ENCODE measurements at regions not wholly inside any gene's neighbourhood (a gene's known extent, or its start where the extent isn't known, plus 50 kb on each side); places are given as distances from the start of the nearest gene placed in this dataset.

GRCh38 chr4:180391613-180392012 lies 1851.6 kb upstream of the TENM3 start:
- no peak for TF ChIP-seq CTCF (IDR thresholded peaks at IDR 0.05; ENCODE audit: unreplicated experiment in 3 of 3)
- H3K9me3 Mint-ChIP-seq: no peaks in the 10 kb centered on the region
- H3K27me3 Mint-ChIP-seq (ENCODE audit: low read depth): no peaks in the 10 kb centered on the region

GRCh38 chr4:180394312-180394711 lies 1848.9 kb upstream of the TENM3 start:
- H3K36me3 Mint-ChIP-seq (ENCODE audit: low read depth): no peaks in the 10 kb centered on the region
- H3K27me3 Mint-ChIP-seq (ENCODE audit: low read depth): no peaks in the 10 kb centered on the region
- no peaks in the 10 kb centered on the region for H3K4me1 Mint-ChIP-seq
- no peak overlapping the region for H3K4me3 Mint-ChIP-seq
- H3K27ac Mint-ChIP-seq: no peak overlapping the region
- H3K9me3 Mint-ChIP-seq: no peaks in the 10 kb centered on the region
- no peak for TF ChIP-seq CTCF (IDR thresholded peaks at IDR 0.05; ENCODE audit: unreplicated experiment in 3 of 3)

More at GRCh38 chr4:180391613-180392012, 1851.6 kb upstream of the TENM3 start:
- Mint-ChIP-seq H3K4me3 (no peak overlapping the region), H3K36me3 (ENCODE audit: low read depth) (no peaks in the 10 kb centered on the region), H3K27ac (no peak overlapping the region), H3K4me1 (no peaks in the 10 kb centered on the region)

- no peaks in the 10 kb centered on the region for H3K4me1 Mint-ChIP-seq
- no peaks in the 10 kb centered on the region for H3K9me3 Mint-ChIP-seq
- no peak overlapping the region for H3K27ac Mint-ChIP-seq
- H3K36me3 Mint-ChIP-seq (ENCODE audit: low read depth): no peaks in the 10 kb centered on the region
- no peak for TF ChIP-seq CTCF (IDR thresholded peaks at IDR 0.05; ENCODE audit: unreplicated experiment in 3 of 3)
- no peak overlapping the region for H3K4me3 Mint-ChIP-seq
- H3K27me3 Mint-ChIP-seq (ENCODE audit: low read depth): no peaks in the 10 kb centered on the region
Measured at GRCh38 chr4:180394730-180395129, 1848.5 kb upstream of the TENM3 start.

- Mint-ChIP-seq H3K4me3 (no peak overlapping the region), H3K27ac (no peak overlapping the region), H3K9me3 (no peaks in the 10 kb centered on the region), H3K36me3 (ENCODE audit: low read depth) (peaks cover 4% of the 10 kb centered on the region), H3K4me1 (no peaks in the 10 kb centered on the region), H3K27me3 (ENCODE audit: low read depth) (peaks cover 3% of the 10 kb centered on the region)
- TF ChIP-seq CTCF (IDR thresholded peaks at IDR 0.05; ENCODE audit: unreplicated experiment in 3 of 3): no peak
Measured at GRCh38 chr4:180398564-180398963, 1844.6 kb upstream of the TENM3 start.

- Mint-ChIP-seq H3K36me3 (ENCODE audit: low read depth) (peaks cover 2% of the 10 kb centered on the region), H3K9me3 (no peaks in the 10 kb centered on the region), H3K4me3 (no peak overlapping the region), H3K4me1 (peaks cover 6% of the 10 kb centered on the region), H3K27me3 (ENCODE audit: low read depth) (no peaks in the 10 kb centered on the region), H3K27ac (no peak overlapping the region)
- no peak for TF ChIP-seq CTCF (IDR thresholded peaks at IDR 0.05; ENCODE audit: unreplicated experiment in 3 of 3)
Measured at GRCh38 chr4:180407275-180407885, 1835.8 kb upstream of the TENM3 start.

GRCh38 chr4:180418819-180419531 lies 1824.2 kb upstream of the TENM3 start:
- Mint-ChIP-seq H3K27me3 (ENCODE audit: low read depth) (no peaks in the 10 kb centered on the region), H3K36me3 (ENCODE audit: low read depth) (no peaks in the 10 kb centered on the region), H3K27ac (no peak overlapping the region), H3K9me3 (no peaks in the 10 kb centered on the region), H3K4me3 (no peak overlapping the region), H3K4me1 (no peaks in the 10 kb centered on the region)
- TF ChIP-seq CTCF (IDR thresholded peaks at IDR 0.05; ENCODE audit: unreplicated experiment in 3 of 3): no peak
